ENCODE measurements at regions not wholly inside any gene's neighbourhood (a gene's known extent, or its start where the extent isn't known, plus 50 kb on each side); places are given as distances from the start of the nearest gene placed in this dataset.
"Not testable (repeated sequence)": the region's sequence is repeated elsewhere in the genome, so short reads cannot be mapped to it uniquely, and the experiment has no call there.

DNA sequence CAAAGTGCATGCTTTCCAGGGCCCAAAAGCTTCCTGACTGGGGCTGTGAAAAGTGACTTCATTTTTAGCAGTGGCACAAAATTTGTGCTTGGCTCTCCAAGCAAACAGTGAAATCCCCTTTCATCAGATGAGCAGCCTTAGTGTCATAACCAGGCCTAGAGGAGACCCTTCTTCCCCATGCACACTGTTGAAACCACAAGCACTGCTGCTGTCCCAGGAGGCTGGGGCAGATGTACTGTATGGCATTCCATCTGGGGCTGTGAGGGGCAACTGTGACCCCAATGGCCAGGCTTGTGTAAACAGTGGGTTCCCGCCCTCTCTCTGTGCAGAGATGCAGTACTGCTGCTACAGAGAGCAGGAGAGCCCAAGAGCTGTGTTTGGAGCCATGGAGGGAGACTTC is 184.1 kb downstream of the SPIN4 start:
- not testable (repeated sequence) for TF ChIP-seq EZH2 (IDR thresholded peaks at IDR 0.05); POLR2AphosphoS5 (IDR thresholded peaks at IDR 0.05; ENCODE audit: borderline replicate concordance, low read depth, low read length)

Data from SK-N-MC (cell line).